ENCODE measurements at regions not wholly inside any gene's neighbourhood (a gene's known extent, or its start where the extent isn't known, plus 50 kb on each side); places are given as distances from the start of the nearest gene placed in this dataset.

- TF ChIP-seq, protein P1, sequence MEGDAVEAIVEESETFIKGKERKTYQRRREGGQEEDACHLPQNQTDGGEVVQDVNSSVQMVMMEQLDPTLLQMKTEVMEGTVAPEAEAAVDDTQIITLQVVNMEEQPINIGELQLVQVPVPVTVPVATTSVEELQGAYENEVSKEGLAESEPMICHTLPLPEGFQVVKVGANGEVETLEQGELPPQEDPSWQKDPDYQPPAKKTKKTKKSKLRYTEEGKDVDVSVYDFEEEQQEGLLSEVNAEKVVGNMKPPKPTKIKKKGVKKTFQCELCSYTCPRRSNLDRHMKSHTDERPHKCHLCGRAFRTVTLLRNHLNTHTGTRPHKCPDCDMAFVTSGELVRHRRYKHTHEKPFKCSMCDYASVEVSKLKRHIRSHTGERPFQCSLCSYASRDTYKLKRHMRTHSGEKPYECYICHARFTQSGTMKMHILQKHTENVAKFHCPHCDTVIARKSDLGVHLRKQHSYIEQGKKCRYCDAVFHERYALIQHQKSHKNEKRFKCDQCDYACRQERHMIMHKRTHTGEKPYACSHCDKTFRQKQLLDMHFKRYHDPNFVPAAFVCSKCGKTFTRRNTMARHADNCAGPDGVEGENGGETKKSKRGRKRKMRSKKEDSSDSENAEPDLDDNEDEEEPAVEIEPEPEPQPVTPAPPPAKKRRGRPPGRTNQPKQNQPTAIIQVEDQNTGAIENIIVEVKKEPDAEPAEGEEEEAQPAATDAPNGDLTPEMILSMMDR (IDR thresholded peaks at IDR 0.05): no peak
- TF ChIP-seq EP300 (IDR thresholded peaks at IDR 0.05) (no peak), POLR2A (IDR thresholded peaks at IDR 0.05) (no peak), POLR2AphosphoS5 (IDR thresholded peaks at IDR 0.05) (no peak)
These were observed 141.5 kb upstream of the FER start for GRCh38 chr5:108606185-108606584.
